Esophagus squamous epithelium (tissue), 5 donors: ENCODE measurements at regions not wholly inside any gene's neighbourhood (a gene's known extent, or its start where the extent isn't known, plus 50 kb on each side); places are given as distances from the start of the nearest gene placed in this dataset.

Experiments used
- DNase-seq: peaks from one replicate; lab custom pipeline; 2025; lab: John Stamatoyannopoulos, UW
- H3K27ac ChIP-seq, 4 donors: fragments of 200-600 bp; sonication (generic); one replicate each; pipeline ENCODE4 v1.5.1; 2016 to 2019; ENCODE audit warnings: mild to moderate bottlenecking in 1 of 4
- H3K27me3 ChIP-seq, 4 donors: fragments of 200-600 bp; sonication (generic); 1 replicate in 3 of 4; 2 replicates in 1 of 4; pipeline versions ENCODE4 v1.5.1 to v1.6.0; 2017 to 2021; ENCODE audit warnings: antibody characterized with exemption in 1 of 4
- H3K36me3 ChIP-seq, 3 donors: fragments of 200-600 bp; sonication (generic); one replicate each; pipeline ENCODE4 v1.5.1; 2016 to 2019
- H3K4me1 ChIP-seq, 3 donors: fragments of 200-600 bp; sonication (generic); one replicate each; pipeline ENCODE4 v1.5.1; 2017 to 2019
- H3K4me3 ChIP-seq, 4 donors: fragments of 200-600 bp; sonication (generic); 1 replicate in 3 of 4; 2 replicates in 1 of 4; pipeline ENCODE4 v1.5.1; 2016 to 2019; ENCODE audit warnings: mild to moderate bottlenecking in 2 of 4, moderate library complexity in 1 of 4
- H3K9me3 ChIP-seq, 3 donors: fragments of 200-600 bp; sonication (generic); one replicate each; pipeline ENCODE4 v1.5.1; 2016 to 2019
- CTCF ChIP-seq, 6 experiments: fragments of 450-650 bp in 4 of 6; fragments of 200-600 bp in 2 of 6; sonication (generic) in 2 of 6; IDR thresholded peaks; one replicate each; pipeline ENCODE4 v1.5.1; 2016 to 2019; ENCODE audit warnings: antibody characterized with exemption in 6 of 6, mild to moderate bottlenecking in 4 of 6, moderate library complexity in 4 of 6
- POLR2A ChIP-seq, 4 donors: fragments of 450-650 bp; IDR thresholded peaks; one replicate each; pipeline ENCODE4 v1.6.1; 2017; ENCODE audit warnings: antibody characterized with exemption in 4 of 4, mild to moderate bottlenecking in 4 of 4, moderate library complexity in 3 of 4
- WGBS, 2 donors: methylation state at CpG; one replicate each; pipeline ENCODE4 v1.1.5; 2018; 5-methylcytosine and 5-hydroxymethylcytosine counted together
- intact Hi-C: fragments of 100-400 bp; cut with DNase I; formaldehyde crosslinking; loops from one replicate; pipeline ENCODE4 v1.15.0; 2022
- donor health status: DM: yes; HTN: yes; CAD: no.

DNA sequence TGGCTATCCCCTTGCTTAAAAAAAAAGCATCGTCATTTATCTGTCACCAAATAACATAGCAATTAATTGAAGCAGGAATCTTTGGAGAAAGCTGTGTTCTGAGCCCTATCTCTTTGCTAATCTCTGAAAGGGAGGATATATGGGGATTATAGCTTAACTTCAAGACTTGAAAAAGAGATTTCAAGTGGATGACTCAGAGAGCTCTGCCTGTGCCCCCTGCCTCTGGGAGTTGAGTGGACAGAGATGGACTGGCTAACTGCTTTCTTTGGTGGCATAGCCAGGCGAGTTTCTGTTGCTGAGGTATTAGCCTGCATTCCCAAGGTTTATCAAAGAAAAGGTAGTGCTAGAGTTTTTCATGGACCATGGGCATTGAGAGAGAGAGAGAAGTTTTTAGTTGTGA lies 91.6 kb downstream of the DDIT4L start:
- DNase-seq, result no peak
- 86% methylated on average over 1 of the region's 2 CpGs for WGBS, 2 donors
- Histone ChIP-seq H3K4me3 (no peak overlapping the region), H3K4me1 (peaks cover 0 to 9% (median 9%) of the 10 kb centered on the region in 3 donors), H3K9me3 (no peaks in the 10 kb centered on the region), H3K27ac (no peak overlapping the region), H3K36me3 (no peaks in the 10 kb centered on the region), H3K27me3 (no peaks in the 10 kb centered on the region)
- TF ChIP-seq CTCF (IDR thresholded peaks at IDR 0.05), result no peak
- TF ChIP-seq POLR2A (IDR thresholded peaks at IDR 0.05), result no peak
- intact Hi-C loops, result no loop called here

DNA sequence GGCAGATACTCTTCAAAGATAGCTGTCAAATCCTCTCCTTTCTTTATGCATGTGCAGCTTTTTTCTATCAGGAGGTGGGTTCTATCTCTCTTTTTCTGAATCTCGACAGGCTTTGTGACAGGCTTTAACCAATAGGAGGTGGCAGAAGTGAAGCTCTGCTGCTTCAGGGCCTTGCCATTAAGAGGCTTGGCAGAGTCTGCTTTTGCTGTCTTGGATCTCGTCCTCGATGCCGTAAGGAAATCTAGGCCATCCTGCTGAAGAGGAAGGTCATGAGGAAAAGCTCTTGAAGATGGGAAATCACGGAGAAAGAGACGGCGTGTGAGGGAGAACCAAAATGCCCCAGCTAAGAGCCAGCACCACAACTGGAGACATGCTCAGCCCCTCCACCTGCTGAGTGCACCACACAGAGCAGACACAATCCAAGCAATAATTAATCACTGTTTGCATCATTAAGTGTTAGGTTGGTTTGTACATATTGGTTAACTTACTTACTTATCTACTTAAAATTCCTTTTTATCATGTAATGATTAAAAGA lies 92.2 kb downstream of the DDIT4L start:
- TF ChIP-seq CTCF (IDR thresholded peaks at IDR 0.05) (no peak), POLR2A (IDR thresholded peaks at IDR 0.05) (no peak)
- Histone ChIP-seq H3K27me3 (no peaks in the 10 kb centered on the region), H3K4me3 (no peak overlapping the region), H3K27ac (no peak overlapping the region), H3K36me3 (no peaks in the 10 kb centered on the region), H3K9me3 (no peaks in the 10 kb centered on the region), H3K4me1 (peaks cover 0 to 15% (median 12%) of the 10 kb centered on the region in 3 donors)
- DNase-seq, result no peak
- intact Hi-C loops, result no loop called here
- WGBS, 2 donors, result 67 to 84% methylated on average over 5 to 6 of the region's 7 CpGs

DNA sequence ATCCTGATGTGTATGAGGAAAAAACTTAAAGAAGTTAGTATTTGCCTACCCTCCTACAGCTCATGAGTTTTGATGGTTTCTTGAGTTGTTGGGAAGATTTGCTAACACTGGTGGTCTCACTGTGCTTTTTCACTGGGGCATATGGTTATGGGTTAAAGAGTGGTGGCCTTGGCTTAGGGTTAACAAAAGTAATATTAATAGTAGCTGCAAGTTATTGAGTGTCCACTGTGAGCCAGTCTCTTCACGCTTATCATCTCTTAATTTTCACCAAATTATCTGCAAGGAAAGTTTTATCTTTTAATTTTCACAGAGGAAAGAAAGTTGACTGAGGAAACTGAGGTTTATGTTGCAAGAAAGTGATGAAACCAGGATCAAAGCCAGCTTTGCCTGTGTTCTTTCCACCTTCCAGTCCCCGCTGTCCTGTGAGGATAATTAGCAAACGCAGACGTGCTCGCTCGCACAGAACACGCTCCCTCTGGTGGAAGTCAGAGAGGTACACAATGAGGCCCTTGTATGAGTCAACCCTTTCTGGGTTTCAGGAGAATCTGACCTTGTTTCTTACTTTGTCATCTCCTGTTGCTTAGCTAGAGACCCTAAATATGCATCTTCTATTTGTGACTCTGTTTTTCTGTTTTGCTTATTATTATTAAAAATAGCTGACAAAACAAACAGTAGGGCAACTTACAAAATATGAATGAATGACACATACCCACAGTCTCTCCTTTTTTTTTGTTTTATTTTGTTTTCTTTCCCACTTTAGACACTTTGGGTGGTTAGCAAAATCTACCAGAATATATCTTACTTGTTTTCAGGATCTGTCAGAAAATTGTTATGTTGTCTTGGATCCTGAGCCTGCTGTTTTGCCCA lies 94.3 kb downstream of the DDIT4L start:
- Histone ChIP-seq H3K9me3 (no peaks in the 10 kb centered on the region), H3K4me1 (peaks cover 0 to 17% (median 12%) of the 10 kb centered on the region in 3 donors), H3K27me3 (no peaks in the 10 kb centered on the region), H3K27ac (no peak overlapping the region), H3K4me3 (no peak overlapping the region), H3K36me3 (no peaks in the 10 kb centered on the region)
- DNase-seq, result no peak
- WGBS, 2 donors, result 12% methylated on average over 7 of the region's 7 CpGs
- peak; percentile 46 to 78 (median 68) for TF ChIP-seq CTCF (IDR thresholded peaks at IDR 0.05)
- TF ChIP-seq POLR2A (IDR thresholded peaks at IDR 0.05), result no peak
- intact Hi-C loops, result no loop called here

GRCh38 chr4:100093091-100093866 lies 97.0 kb downstream of the DDIT4L start:
- Histone ChIP-seq H3K9me3 (no peaks in the 10 kb centered on the region), H3K4me1 (peaks cover 0 to 17% (median 12%) of the 10 kb centered on the region in 3 donors), H3K4me3 (no peak overlapping the region), H3K27me3 (no peaks in the 10 kb centered on the region), H3K36me3 (no peaks in the 10 kb centered on the region), H3K27ac (peak overlapping the region in 2 of 4 donors; percentile 43 to 54)
- TF ChIP-seq CTCF (IDR thresholded peaks at IDR 0.05) (peak; percentile 72 to 84 (median 76)), POLR2A (IDR thresholded peaks at IDR 0.05) (no peak)
- intact Hi-C loops, result no loop called here
- DNase-seq, result peak; percentile 5
- WGBS, 2 donors, result 27 to 41% methylated on average over 5 to 8 of the region's 8 CpGs
